PC-3 (cell line): ENCODE measurements at regions not wholly inside any gene's neighbourhood (a gene's known extent, or its start where the extent isn't known, plus 50 kb on each side); places are given as distances from the start of the nearest gene placed in this dataset.

Source experiments
- ATAC-seq: fragments of 200-7000 bp; cut with Tn5 transposase; 2 replicates; pipeline ENCODE4 v1.9.1; 2020; ENCODE audit warnings: mild to moderate bottlenecking, moderate library complexity
- BruUV-seq: library from RNA; stranded (reverse); fragments of 400-500 nt; replicated peaks from 2 replicates; lab custom pipeline; 2021; lab: Mats Ljungman, UMichigan
- CTCF ChIA-PET: fragments of 300-600 bp; sonication (Branson Sonifier 250); formaldehyde crosslinking; loops from one replicate; lab custom pipeline; 2022; ENCODE audit warnings: antibody characterized with exemption; lab: Charles Lee
- POLR2A ChIA-PET: fragments of 300-600 bp; sonication (Branson Sonifier 250); formaldehyde crosslinking; loops from one replicate; lab custom pipeline; 2022; ENCODE audit warnings: antibody characterized with exemption; ENCODE audit not compliant: unreplicated experiment; lab: Charles Lee
- DNase-seq: peaks from one replicate; pipeline ENCODE4 v3.0.0-alpha.2; 2015
- H2AFZ ChIP-seq: fragments of 300-600 bp; sonication (generic); 2 replicates; pipeline ENCODE4 v1.6.0; 2016; ENCODE audit warnings: antibody characterized with exemption, low read length
- H3F3A ChIP-seq: fragments of 300-600 bp; sonication (generic); one replicate; pipeline ENCODE4 v1.6.0; 2017; ENCODE audit warnings: antibody characterized with exemption, low read length, control low read depth, mild to moderate bottlenecking; ENCODE audit not compliant: unreplicated experiment
- H3K27ac ChIP-seq: fragments of 300-600 bp; sonication (generic); 2 replicates; pipeline ENCODE4 v1.5.1; 2016; ENCODE audit warnings: mild to moderate bottlenecking, low read length
- H3K27me3 ChIP-seq: fragments of 300-600 bp; sonication (generic); 2 replicates; pipeline ENCODE4 v1.6.1; 2016; ENCODE audit warnings: low read length, mixed read lengths
- H3K36me3 ChIP-seq: fragments of 300-600 bp; sonication (generic); 2 replicates; pipeline ENCODE4 v1.6.1; 2016; ENCODE audit warnings: low read depth, mixed run types, low read length, mixed read lengths
- H3K4me1 ChIP-seq: fragments of 300-600 bp; sonication (generic); 2 replicates; pipeline ENCODE4 v1.5.1; 2016; ENCODE audit warnings: low read length; ENCODE audit not compliant: insufficient read depth
- H3K4me2 ChIP-seq: fragments of 300-600 bp; sonication (generic); 2 replicates; pipeline ENCODE4 v1.6.0; 2016; ENCODE audit warnings: low read length
- H3K4me3 ChIP-seq: fragments of 300-600 bp; sonication (generic); 2 replicates; pipeline ENCODE4 v1.5.1; 2016; ENCODE audit warnings: mild to moderate bottlenecking, low read length, mixed read lengths
- H3K79me2 ChIP-seq: fragments of 300-600 bp; sonication (generic); 2 replicates; pipeline ENCODE4 v1.6.1; 2017; ENCODE audit warnings: low read length, mixed read lengths
- H3K9ac ChIP-seq: fragments of 300-600 bp; sonication (generic); 2 replicates; pipeline ENCODE4 v1.6.0; 2016; ENCODE audit warnings: mild to moderate bottlenecking, low read length
- H3K9me2 ChIP-seq: fragments of 300-600 bp; sonication (generic); replicated peaks from 2 replicates; pipeline ENCODE4 v1.6.1; 2016; ENCODE audit warnings: mixed run types, low read length, mixed read lengths
- H3K9me3 ChIP-seq: fragments of 300-600 bp; sonication (generic); 2 replicates; pipeline ENCODE4 v1.6.1; 2016; ENCODE audit warnings: low read length, mixed read lengths
- H4K20me1 ChIP-seq: fragments of 300-600 bp; sonication (generic); 2 replicates; pipeline ENCODE4 v1.6.1; 2016; ENCODE audit warnings: low read length, mixed read lengths
- CTCF ChIP-seq: fragments of 300-600 bp; sonication (generic); conservative IDR thresholded peaks from 2 replicates; pipeline ENCODE4 v1.5.1; 2017; ENCODE audit warnings: antibody characterized with exemption, low read depth, mild to moderate bottlenecking, low read length
- EZH2 ChIP-seq: fragments of 300-600 bp; sonication (generic); IDR thresholded peaks from one replicate; pipeline ENCODE4 v1.6.1; 2017; ENCODE audit warnings: antibody characterized with exemption, mild to moderate bottlenecking, low read length; ENCODE audit not compliant: unreplicated experiment
- EZH2phosphoT487 ChIP-seq: fragments of 300-600 bp; sonication (generic); IDR thresholded peaks from 2 replicates; pipeline ENCODE4 v1.6.1; 2018; ENCODE audit warnings: mild to moderate bottlenecking, antibody characterized with exemption, low read length, borderline replicate concordance
- intact Hi-C: fragments of 100-400 bp; cut with micrococcal nuclease; formaldehyde crosslinking; loops from 2 replicates; pipeline ENCODE4 v1.9.0; 2023

GRCh38 chr3:64888165-64888564, 200.4 kb upstream of the ADAMTS9 start:
- no peak overlapping the region for H3K27ac ChIP-seq
- H3K9ac ChIP-seq, result no peak overlapping the region
- H3K9me2 ChIP-seq, result no peaks in the 10 kb centered on the region
- DNase-seq (no peak), ATAC-seq (no peak)
- ChIA-PET CTCF (no interaction called here), POLR2A (no interaction called here)
- H4K20me1 ChIP-seq, result no peaks in the 10 kb centered on the region
- H3K79me2 ChIP-seq, result no peaks in the 10 kb centered on the region
- no peak overlapping the region for H3K4me2 ChIP-seq
- H3K36me3 ChIP-seq, result no peaks in the 10 kb centered on the region
- H3K27me3 ChIP-seq, result no peaks in the 10 kb centered on the region
- H3K4me3 ChIP-seq, result no peak overlapping the region
- H3K9me3 ChIP-seq, result no peaks in the 10 kb centered on the region
- no peaks in the 10 kb centered on the region for H3K4me1 ChIP-seq
- intact Hi-C loops, result no loop called here
- BruUV-seq, result no TSS peak
- no peaks in the 10 kb centered on the region for H3F3A ChIP-seq
- H2AFZ ChIP-seq, result no peak overlapping the region
- TF ChIP-seq CTCF (no peak), EZH2 (no peak), EZH2phosphoT487 (no peak)

- ChIA-PET POLR2A (no interaction called here), CTCF (no interaction called here)
- H3K27ac ChIP-seq, result no peak overlapping the region
- ATAC-seq (no peak), DNase-seq (no peak)
- no peaks in the 10 kb centered on the region for H3K27me3 ChIP-seq
- no peaks in the 10 kb centered on the region for H3K4me1 ChIP-seq
- no peaks in the 10 kb centered on the region for H3F3A ChIP-seq
- no peaks in the 10 kb centered on the region for H4K20me1 ChIP-seq
- H3K9ac ChIP-seq, result no peak overlapping the region
- intact Hi-C loops, result no loop called here
- no peaks in the 10 kb centered on the region for H3K79me2 ChIP-seq
- BruUV-seq, result no TSS peak
- H3K4me3 ChIP-seq, result no peak overlapping the region
- H3K9me3 ChIP-seq, result no peaks in the 10 kb centered on the region
- no peak overlapping the region for H2AFZ ChIP-seq
- TF ChIP-seq EZH2, result no peak
- TF ChIP-seq EZH2phosphoT487, result no peak
- TF ChIP-seq CTCF, result no peak
- H3K4me2 ChIP-seq, result no peak overlapping the region
- no peaks in the 10 kb centered on the region for H3K36me3 ChIP-seq
- H3K9me2 ChIP-seq, result no peaks in the 10 kb centered on the region
Measured at GRCh38 chr3:64885055-64885454, 197.3 kb upstream of the ADAMTS9 start.

DNA sequence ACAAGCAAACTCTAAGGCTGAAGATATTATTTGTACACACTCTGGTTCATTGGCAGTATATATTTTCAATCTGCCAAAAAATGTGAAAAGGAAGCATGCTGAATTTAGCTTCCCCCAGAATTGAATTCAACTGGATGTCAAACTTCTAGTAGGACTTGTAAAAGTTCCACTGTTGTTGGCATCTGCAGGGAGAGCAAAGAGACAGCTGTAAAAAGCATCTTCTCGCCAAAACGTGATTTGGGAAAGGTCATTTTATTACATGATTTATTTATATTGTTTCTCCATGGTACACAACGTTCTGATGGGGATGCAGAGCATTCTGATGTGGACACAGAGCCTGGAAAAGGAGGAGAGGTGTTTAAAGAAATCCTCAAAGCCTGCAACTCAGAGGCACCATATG, 196.7 kb upstream of the ADAMTS9 start:
- no TSS peak for BruUV-seq

More for the DNA sequence above, 196.7 kb upstream of the ADAMTS9 start:
- H4K20me1 ChIP-seq, result no peaks in the 10 kb centered on the region
- no peaks in the 10 kb centered on the region for H3F3A ChIP-seq
- ChIA-PET CTCF (no interaction called here), POLR2A (no interaction called here)
- intact Hi-C loops, result no loop called here
- H3K4me1 ChIP-seq, result no peaks in the 10 kb centered on the region
- H3K4me2 ChIP-seq, result no peak overlapping the region
- H2AFZ ChIP-seq, result no peak overlapping the region
- H3K27ac ChIP-seq, result no peak overlapping the region
- no peaks in the 10 kb centered on the region for H3K9me2 ChIP-seq
- ATAC-seq (no peak), DNase-seq (no peak)
- no peaks in the 10 kb centered on the region for H3K9me3 ChIP-seq
- H3K9ac ChIP-seq, result no peak overlapping the region
- no peak overlapping the region for H3K4me3 ChIP-seq
- H3K36me3 ChIP-seq, result no peaks in the 10 kb centered on the region
- H3K79me2 ChIP-seq, result no peaks in the 10 kb centered on the region
- H3K27me3 ChIP-seq, result no peaks in the 10 kb centered on the region
- TF ChIP-seq EZH2phosphoT487 (no peak), CTCF (no peak), EZH2 (no peak)
